ENCODE measurements at regions not wholly inside any gene's neighbourhood (a gene's known extent, or its start where the extent isn't known, plus 50 kb on each side); places are given as distances from the start of the nearest gene placed in this dataset.
"Not testable (repeated sequence)": the region's sequence is repeated elsewhere in the genome, so short reads cannot be mapped to it uniquely, and the experiment has no call there.

DNA sequence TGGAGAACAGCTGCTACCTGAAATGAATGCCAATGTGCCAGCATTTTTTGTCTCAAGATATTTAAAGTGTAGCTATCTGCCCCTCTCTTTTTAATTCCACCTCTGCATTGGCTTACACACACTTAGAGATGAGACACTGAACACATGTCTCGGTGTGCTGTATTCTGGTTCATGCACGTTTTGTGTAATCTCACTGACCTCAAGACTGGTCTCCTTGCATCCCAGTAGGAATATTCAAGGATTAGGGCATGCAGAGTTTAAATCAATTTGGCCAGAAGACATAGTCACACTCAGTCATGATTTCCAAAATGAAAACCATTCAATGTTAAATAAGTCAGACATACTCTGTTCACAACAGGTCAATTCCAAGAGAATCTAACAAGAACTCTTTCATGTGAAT lies 561.8 kb upstream of the TUSC1 start:
- DNase-seq (ENCODE audit: low read depth, low spot score) = no peak

DNA sequence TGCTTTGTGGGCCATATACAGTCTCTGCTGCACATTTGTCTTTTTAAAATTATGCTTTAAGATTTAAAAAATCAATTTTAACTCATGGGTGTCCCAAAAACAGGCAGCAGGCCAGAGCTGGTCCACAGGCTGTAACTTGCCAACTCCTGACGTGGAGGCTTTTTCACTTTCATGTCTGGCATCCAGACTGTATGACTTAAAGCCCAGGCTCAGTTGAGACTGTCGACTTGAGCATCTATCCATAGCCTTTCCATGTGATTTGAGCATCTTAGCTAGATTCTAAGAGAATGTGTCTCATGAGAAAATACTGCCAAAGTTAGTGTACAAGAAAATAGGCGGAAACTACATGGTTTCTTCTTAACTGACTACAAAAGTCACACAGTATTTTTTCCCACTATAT lies 559.0 kb upstream of the TUSC1 start:
- DNase-seq (ENCODE audit: low read depth, low spot score) = no peak

DNA sequence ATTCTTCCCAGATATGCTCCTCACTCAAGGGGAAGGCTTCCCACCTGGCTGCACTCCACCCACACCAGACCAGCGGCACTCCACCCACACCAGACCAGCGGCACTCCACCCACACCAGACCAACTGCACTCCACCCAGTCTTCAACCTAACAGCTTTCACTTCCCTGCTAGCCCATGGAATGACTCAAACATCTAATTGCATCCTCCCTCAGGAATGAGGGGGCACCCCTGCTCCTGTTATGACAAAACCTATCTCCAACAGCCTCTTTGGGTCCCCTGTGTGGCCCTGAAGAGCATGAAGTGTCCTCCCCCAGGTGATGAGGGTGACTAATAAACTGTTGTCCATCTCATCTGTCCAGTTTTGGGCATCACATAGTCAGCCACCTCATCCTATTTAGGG lies 556.6 kb upstream of the TUSC1 start:
- DNase-seq (ENCODE audit: low read depth, low spot score) = no peak

DNA sequence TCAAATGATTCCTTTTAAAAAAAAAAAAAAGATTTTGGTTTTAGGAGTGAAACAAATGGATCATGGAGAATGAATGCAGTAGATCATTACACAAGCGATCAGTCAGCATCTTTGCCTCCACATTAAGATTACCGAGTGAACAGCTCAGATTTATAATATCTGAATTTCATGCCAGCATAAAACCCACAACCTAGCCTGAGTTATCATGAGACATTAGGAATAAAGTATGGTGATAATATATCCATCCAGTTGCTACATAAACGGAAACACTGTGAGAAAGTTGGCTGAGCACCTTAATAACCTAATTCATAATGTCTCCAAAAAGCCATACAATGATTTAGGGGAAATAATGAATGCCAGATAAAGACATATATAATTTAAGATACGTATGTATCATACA lies 553.1 kb upstream of the TUSC1 start:
- no peak for DNase-seq (ENCODE audit: low read depth, low spot score)

DNA sequence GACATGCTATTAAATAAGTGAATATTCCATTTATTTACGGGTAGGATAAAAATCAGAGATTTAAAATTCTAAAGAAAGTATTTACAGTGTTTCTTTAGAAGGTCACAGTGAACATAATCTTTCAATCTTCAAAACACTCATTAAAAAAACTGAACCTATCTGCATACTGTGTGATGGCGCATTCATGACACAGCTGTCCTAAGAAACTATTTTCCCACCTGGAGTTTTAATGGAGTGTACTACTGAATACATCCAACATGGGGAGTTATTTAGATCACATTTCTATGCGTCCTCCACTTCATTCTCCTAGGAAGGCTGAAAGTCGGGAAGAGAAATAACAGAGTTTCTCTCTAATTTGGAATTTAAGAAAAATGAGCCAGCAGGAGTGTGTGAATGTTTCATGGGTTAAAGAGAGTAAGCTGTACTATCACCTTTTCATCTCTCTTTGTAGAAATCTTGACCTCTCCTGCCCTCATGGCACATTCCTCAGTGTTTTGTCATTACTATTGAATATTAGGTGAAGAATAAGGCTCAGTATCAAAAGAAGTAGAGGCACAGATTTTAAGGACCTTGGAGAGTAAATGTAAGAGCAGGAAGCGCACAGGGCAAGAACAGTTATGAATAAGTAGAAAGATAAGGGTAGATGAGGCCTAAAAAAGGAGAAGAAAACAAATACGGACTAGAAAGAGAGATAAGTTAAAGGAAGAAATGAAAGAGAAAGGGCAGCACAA lies 551.2 kb upstream of the TUSC1 start:
- DNase-seq (ENCODE audit: low read depth, low spot score) = no peak

DNA sequence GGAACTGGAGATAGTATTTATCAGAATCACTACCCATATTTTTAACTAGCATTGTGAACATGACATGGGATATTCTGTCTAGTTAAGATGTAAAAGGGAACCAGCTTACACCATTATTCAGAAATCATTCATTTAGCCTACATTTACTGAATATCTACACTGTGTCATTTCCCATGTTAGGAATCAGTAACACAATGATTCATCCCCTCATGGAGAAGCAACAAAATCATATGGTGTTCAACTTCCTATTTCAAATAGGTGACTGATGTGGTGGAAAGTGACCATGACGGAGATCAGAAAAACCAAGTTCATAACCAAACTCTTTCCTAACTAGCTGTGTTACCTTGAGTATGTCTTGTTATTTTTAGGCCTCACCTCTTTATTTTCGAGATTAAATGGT lies 550.0 kb upstream of the TUSC1 start:
- DNase-seq (ENCODE audit: low read depth, low spot score) = no peak

DNA sequence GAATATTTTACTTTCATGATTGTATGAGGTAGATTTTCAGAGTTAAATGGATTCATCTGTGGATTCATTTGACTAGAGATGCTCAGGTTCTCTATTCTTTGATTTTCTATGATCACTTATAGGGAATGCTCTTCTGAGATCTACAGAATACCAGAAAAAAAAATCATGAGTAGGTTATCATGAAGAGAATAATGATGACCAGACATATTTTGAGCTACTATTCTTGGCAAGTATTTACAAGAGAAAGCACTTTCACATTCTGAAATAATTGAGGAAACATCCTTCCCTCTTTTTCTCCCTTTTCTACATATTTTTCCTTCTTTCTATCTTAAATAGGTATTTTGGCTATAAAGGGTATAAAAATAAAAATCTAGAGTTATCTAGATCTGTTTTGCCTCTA lies 543.0 kb upstream of the TUSC1 start:
- no peak for DNase-seq (ENCODE audit: low read depth, low spot score)

DNA sequence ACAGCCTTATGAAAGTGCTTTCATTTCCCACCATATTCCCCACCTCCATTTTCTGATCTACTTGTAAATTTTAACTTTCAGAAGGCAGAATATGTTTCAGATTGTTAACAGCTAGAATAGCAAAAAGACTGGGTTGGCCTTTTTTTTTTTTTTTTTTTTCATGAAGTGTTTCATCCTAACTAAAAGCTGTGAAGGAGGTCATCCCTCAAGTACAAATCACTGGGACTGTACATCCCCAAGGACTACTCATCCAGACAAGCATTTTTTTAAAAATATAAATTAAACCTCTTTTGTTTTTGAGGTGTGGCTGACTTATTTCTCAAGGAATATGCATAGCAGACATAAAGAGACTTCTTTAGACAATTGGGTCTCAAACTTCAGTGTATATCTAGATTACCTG lies 542.1 kb upstream of the TUSC1 start:
- no peak for DNase-seq (ENCODE audit: low read depth, low spot score)

DNA sequence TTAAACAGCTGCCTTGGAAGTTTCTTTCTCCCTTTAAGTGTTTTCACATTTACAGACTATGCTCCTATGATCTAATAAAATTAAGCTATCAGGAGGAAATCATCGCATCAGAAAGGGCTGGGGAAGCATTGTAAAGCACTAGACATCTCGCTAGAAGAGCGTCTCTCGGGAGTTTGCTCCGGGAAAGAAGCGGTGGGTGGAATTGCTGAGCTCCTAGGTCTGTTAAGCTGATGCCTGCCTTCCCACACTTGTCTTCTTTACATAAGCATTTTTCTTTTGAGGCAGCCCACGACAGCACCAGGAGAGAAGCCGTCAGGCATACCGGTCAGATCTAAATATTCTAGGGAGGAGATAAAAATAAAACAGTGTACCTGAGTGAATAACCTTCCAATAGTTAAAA lies 541.7 kb upstream of the TUSC1 start:
- no peak for DNase-seq (ENCODE audit: low read depth, low spot score)

DNA sequence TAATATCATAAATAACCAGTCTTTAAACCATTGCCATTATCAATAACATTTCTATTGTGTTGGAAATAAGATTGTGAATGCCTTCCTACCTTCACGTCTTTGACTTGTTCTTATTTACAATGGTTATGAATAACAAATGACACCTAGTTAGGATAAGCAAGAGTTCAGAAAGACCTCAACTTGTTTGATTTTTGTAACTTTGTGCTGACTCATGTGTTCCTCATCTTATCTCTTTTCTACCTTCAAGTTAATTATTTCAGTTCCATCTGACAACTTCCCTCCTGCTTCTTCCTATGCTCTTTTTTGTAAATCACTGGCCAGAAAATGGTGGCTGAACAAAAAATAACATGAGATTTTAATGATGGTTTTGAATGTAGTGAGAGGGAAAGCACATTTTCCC lies 538.5 kb upstream of the TUSC1 start:
- no peak for DNase-seq (ENCODE audit: low read depth, low spot score)

DNA sequence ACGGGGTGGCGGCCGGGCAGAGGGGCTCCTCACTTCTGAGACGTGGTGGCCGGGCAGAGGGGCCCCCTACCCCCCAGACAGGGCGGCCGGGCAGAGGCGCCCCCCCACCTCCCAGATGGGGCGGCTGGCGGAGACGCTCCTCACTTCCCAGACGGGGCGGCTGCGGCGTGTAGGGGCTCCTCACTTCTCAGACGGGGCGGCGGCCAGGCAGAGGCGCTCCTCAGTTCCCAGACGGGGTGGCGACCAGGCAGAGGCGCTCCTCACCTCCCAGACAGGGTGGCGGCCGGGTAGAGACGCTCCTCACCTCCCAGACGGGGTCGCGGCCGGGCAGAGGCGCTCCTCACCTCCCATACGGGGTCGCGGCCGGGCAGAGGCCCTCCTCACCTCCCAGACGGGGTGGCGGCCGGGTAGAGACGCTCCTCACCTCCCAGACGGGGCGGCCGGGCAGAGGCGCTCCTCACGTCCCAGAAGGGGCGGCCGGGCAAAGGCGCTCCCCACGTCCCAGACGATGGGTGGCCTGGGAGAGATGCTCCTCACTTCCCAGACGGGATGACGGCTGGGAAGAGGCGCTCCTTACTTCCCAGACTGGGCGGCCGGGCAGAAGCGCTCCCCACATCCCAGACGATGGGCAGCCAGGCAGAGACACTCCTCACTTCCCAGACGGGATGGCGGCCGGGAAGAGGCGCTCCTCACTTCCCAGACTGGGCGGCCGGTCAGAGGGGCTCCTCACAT lies 536.6 kb upstream of the TUSC1 start:
- not testable (repeated sequence) for DNase-seq (ENCODE audit: low read depth, low spot score)

DNA sequence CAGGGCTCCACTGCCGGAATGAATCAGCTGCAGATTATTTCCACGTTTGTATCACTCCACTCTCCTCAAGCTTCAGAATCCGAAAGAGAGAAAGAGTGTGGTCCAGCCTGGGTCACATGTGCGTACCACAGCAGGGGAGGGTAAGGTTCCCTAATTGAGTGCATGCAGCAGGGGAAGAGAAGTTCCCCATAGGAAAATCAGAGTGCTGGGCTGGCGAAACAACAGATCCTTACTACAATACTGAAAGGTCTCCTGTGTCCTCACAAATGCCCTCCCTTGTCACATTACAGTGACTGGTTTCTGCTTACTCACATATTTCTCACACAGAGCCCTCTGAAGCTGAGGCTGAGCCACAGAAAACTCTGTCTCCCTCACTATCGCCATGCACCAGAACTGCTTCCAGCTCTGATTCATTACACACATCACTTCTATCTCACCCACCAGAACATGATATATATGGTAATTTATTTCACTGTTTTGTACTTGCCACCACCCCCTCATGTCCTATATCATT lies 532.2 kb upstream of the TUSC1 start:
- DNase-seq (ENCODE audit: low read depth, low spot score) = peak; percentile 11

DNA sequence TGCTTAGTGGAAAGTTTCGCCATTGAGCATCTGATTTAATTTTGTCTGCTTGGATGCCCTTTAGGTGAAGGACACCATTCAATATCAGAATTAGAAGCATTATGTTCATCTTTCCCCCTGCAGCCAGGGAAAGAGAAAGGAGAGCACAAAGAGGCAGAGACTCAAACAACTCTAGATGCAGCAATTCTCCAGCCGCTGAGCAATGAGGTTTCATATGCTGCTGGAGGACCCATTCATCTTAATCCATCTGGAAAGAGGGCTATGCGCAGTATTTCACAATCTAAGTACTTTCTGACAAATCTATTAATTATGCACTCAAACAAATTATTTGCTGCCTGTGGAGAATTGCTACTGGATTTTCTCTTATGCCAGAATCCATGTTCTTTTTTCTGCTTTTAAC lies 527.0 kb upstream of the TUSC1 start:
- DNase-seq (ENCODE audit: low read depth, low spot score) = no peak

DNA sequence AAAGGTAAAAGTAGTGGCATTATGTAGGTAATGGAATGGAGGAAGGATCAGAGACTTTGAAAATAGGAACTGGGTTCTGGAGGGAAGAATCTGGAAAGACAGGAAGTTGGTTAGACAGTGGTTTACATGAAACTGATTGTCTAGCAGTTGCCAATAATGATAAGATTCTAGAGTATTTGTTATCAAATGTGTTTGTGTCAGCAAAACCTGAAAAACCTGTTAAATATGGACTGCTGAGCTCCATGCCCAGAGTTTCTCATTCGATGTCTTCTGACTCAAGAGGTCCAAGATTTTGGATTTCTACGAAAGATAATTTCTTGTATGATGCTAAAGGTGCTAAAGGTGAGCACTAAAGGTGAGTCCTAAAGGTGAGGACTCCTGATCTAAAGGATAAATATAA lies 515.0 kb upstream of the TUSC1 start:
- no peak for DNase-seq (ENCODE audit: low read depth, low spot score)

DNA sequence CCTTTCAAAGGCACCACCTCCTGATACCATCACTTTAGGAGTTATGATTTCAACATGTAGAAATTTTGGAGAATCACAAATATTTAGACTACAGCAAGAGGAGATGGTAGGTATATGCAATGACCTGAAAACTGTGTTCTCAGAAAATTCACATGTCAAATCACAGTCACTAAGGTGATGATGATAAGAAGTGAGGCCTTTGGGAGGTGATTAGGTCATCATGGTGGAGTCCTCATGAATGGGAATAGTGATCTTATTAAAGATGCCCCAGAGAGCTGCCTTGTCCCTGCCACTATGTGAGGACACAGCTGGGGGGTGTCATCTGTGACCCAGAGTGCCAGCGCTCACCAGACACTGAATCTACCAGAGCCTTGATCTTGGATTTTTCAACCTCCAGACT lies 513.5 kb upstream of the TUSC1 start:
- no peak for DNase-seq (ENCODE audit: low read depth, low spot score)

DNA sequence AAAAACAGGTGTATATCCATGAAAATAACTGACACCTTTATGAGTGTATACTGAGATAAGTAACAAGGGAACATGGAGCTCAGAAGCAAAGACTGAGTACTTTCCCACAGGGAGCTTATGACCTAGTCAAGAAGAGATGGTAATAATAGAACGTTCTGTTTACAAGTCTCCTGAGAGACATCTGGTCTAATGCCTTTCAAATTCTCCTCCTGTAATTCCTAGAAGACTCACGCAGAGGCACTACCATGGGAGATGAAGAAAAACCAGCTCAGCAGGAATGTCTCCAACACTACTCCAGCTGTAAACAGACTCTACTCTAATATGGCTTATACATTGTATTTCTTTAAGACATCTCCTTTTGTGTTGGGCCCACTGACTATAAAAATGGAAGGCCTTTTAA lies 503.6 kb upstream of the TUSC1 start:
- DNase-seq (ENCODE audit: low read depth, low spot score) = no peak

DNA sequence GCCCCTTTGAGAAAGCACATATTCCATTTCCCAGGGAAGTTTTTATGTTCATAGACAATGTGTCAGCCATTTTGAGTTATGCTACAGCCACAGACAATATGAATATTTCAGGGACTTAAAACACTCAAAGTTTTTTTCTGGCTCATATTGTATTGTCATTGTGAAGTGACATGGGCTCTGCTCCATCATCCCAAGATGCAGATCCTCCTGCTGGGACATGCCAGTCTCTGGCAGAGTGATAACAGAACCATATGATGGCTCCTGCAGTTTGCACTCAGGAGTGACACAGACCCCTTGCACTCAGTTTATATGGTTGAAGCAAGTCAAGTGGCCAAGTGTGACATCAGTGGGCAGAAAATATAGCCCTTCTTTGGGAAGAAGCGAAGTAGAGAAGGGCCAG lies 498.4 kb upstream of the TUSC1 start:
- no peak for DNase-seq (ENCODE audit: low read depth, low spot score)

DNA sequence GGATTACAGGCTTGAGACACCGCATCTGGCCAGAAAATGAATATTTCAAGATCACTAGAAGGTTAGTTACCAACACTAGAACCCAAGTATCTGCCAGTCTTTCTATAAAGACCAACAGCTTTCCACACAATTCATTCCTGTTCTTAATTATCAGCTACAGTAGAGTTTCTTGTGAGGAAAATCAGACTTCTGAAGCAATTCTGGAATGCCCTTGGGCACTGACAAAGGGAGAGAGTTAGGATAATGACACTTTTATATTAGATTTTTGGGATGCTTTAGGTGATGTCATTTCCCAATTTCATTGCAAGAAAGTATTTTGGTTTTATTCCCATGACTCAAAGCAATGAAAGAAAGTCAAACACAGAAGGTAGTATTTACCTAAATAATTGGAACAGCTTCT lies 497.0 kb upstream of the TUSC1 start:
- DNase-seq (ENCODE audit: low read depth, low spot score) = no peak

DNA sequence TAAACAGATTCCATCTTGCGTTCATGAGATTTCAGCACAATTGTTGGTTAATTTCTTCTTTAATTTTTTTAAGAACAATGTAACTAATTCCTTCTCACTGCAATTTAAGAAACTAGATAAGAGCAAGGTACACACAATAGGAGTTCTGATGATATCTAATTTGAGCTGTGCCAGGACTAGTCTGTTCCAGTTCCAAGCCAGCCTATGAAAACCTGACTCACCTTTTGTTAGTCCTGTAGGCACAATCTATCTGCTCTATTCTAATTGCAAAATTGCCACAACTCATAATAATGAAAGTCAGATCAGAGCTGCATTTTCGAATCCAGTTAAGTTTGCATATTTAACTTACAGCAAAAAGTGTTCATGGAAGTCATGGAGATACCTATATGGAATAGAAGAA lies 494.1 kb upstream of the TUSC1 start:
- DNase-seq (ENCODE audit: low read depth, low spot score) = no peak

DNA sequence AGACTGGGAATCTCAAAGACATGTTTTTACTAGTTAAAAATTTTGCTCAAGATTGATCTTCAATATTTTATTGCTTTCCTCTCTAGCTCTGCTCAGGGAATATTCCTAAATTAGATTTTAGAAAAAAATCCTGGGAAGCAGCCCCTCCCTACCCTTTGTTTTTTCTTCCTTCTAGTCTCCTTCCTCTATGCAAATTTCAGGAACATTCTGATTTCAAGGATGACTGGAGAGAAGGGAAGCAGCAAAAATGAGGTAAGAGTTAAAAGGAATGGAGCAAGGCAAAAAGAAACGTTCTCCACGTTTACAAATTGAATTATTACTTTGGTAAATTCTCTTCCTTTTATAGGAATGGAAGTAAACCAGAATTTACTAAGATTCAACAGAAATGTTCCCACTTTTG lies 493.4 kb upstream of the TUSC1 start:
- no peak for DNase-seq (ENCODE audit: low read depth, low spot score)

DNA sequence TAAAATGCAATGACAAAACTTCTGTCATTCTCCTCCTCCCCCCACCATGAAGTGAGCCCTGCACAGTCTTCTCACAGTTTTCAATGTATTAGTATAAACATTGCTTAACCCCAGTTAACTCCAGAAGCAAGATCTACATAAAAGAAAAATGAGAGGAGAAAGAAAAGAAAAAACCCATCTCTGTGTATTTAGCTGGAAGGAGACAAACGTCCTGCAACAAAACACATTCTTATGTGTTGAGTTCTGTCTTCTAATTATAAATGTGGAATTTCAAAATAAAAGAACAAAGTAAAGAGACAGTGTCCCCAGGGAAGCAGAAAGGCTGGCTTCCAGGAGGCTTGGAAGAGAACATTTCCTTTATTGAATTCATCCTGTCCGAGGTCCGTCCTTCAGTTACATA lies 491.9 kb upstream of the TUSC1 start:
- no peak for DNase-seq (ENCODE audit: low read depth, low spot score)

DNA sequence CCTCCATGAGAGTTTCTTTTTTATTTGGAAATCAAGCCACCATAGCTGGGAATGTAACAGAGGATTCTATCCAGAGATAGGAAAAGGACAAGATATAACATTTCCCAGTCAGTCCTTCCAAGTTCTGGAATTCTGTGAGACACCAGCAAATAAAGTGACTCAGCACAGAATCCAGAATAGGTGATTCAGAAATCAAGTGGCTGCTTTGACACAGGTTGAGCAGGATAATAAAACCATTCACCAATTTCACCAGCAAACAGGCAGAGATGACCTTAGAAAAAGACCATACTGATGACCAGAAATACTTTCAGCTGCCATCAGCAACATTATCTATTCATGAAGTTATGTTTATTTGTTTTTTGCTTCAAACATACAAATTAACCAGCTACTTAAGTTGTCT lies 491.5 kb upstream of the TUSC1 start:
- DNase-seq (ENCODE audit: low read depth, low spot score) = no peak

DNA sequence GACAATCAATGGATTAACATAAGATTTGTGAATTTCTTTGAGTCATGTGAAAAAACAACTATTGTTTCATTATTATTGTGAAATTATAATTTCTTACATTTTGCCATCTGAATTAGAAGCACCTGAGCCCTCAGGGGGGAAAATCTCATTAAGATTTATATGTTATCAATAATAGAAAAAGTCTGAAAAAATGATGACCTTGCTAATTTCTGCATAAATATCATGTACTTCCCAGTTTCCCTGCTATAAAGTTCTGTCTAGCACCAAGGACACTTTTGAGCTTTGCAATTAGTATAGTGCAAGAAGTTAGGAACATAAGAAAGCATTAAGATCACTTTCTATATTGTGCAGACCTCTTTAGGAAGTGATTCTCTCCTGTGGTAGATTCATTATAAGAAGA lies 488.3 kb upstream of the TUSC1 start:
- DNase-seq (ENCODE audit: low read depth, low spot score) = no peak
